ENCODE measurements at regions not wholly inside any gene's neighbourhood (a gene's known extent, or its start where the extent isn't known, plus 50 kb on each side); places are given as distances from the start of the nearest gene placed in this dataset.
"Not testable (repeated sequence)": the region's sequence is repeated elsewhere in the genome, so short reads cannot be mapped to it uniquely, and the experiment has no call there.

DNA sequence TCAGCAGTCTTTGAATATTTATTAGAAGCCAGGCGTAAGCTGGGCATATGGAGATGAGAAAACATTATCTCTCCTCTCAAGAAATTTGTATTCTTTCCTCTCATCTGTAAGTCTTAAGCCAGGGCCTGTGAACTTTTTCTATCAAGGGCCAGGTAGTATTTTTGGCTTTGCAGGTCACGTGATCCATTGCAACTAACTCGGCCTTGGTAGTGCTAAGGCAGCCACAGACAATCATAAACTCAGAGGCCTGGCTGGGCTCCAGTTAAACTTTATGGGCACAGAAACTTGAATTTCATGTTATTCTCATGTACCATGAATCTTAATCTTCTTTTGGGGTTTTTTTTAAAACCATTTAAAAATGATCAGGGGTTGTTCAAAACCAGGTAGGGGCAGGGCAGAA is 117.4 kb upstream of the PELI2 start:
- no peak for DNase-seq

- DNase-seq: peak; percentile 22
These were observed 115.9 kb upstream of the PELI2 start for GRCh38 chr14:56002342-56002741.

DNA sequence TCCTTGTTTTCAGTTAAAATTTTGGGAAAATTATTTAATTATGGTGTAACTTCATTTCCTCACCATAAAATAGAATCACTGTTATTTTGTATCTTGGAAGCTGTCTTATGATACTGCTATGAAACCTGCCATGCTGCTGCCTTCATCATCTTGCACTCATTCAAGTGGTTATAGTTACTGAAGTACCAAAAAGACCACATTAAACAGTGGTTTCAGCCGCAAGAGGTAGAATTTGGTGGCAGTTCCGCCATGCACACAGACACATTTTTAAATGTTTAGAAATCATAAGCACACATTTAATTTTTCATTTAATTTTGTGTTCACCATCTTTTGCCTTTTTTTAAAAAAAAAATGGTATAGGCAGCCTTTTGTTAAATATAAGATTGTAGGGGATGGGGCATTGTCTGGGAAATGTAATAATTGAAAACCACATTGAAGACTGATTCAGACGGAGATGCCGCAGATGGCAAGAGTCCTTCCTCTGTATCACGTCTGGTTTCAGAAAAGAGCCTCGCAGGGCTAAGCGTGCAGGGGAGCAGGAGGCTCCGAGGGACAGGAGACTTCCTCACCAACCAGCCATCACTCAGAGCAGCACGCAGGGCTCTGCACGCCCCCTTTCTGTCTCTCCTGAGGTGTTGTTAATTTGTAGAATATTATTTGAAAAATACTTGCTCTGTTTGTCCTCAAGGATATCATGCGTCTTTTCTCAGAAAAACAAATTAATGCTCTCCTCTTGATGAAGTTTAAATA is 115.2 kb upstream of the PELI2 start:
- no peak for DNase-seq

DNA sequence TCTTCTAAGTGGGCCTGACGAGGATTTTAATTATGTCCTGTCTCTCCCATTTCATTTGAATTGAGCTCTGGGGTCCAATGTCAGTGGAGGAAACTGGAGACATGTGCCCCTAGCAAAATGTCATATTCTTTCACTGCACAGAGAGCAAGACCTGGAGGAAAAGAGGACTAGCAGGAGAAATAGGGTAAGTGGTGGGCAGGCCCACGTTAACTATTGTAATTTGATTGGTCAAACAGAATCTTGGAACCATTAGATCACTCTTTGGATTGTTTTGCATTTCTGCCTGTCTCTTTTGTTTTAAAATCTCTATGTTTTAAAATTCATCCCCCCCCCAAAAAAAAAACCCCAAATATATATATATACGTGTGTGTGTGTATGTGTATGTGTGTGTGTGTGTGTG is 113.9 kb upstream of the PELI2 start:
- no peak for DNase-seq

GRCh38 chr14:56004786-56005185 is 113.4 kb upstream of the PELI2 start:
- DNase-seq: no peak

GRCh38 chr14:56005191-56006053 is 112.8 kb upstream of the PELI2 start:
- DNase-seq: no peak

DNA sequence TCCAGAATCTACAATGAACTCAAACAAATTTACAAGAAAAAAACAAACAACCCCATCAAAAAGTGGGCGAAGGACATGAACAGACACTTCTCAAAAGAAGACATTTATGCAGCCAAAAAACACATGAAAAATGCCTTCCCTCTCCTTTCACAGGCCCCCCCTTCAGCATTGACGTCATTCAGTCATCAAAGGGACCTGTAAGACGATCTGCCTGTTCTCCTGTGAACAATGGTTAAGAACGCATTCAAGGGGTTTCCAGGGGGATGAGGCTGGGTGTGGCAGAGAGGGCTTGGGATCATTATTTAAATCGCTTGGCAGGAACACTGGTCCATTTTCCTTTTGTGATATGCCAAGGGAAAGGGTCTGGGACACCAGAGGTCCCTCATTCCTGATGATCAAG is 110.7 kb upstream of the PELI2 start:
- DNase-seq: peak; percentile 82

- DNase-seq: no peak
These were observed 110.1 kb upstream of the PELI2 start for GRCh38 chr14:56008150-56008549.

DNA sequence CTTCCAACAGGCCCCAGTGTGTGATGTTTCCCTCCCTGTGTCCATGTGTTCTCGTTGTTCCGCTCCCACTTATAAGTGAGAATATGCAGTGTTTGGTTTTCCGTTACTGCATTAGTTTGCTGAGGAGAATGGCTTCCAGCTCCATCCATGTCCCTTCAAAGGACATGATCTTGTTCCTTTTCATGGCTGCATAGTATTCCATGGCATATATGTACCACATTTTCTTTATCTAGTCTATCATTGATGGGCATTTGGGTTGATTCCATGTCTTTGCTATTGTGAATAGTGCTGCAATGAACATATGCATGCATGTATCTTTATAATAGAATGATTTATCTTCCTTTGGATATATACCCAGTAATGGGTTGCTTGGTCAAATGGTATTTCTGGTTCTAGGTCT is 109.5 kb upstream of the PELI2 start:
- not testable (repeated sequence) for DNase-seq

DNA sequence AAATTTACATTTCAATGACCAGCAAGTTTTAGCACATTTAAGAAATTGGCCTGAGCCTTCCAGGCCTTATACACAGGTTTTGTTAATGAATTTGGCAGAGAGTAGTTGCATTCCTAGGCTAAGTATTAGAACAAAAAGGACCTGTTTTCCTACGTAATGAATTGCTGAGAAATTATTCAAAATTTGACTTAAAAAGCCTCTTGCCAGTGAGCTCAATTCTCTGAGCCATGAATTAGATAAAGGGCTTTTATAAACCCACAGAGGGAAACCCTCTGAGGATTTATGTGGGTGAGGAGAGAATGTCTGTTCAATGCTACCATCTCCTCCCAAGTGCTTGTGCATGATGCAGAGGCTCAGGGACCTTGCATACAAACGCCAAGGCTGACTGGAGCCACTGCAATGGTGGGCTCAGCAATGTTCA is 94.5 kb upstream of the PELI2 start:
- no peak for DNase-seq

- no peak for DNase-seq
These were observed 93.0 kb upstream of the PELI2 start for GRCh38 chr14:56025191-56025590.

- DNase-seq: no peak
These were observed 91.7 kb upstream of the PELI2 start for GRCh38 chr14:56026506-56026905.

DNA sequence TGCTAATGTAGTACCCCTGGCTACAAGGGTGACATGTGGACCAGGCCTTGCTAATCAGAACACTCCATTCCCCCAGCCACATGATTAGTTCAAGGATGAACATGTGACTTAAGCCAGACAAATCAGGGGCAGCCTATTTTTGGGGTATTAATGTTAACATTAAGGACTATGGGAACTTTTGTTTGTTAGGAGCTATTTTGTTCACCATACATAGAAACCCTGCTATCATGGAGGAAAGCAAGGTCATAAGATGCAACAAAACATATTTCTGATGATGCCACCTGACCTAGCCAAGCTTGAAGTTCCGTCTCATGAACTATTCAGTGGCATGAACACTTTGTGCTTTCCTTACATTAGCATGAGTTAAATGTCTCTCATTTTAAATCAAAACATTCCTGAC is 90.8 kb upstream of the PELI2 start:
- DNase-seq: no peak

DNA sequence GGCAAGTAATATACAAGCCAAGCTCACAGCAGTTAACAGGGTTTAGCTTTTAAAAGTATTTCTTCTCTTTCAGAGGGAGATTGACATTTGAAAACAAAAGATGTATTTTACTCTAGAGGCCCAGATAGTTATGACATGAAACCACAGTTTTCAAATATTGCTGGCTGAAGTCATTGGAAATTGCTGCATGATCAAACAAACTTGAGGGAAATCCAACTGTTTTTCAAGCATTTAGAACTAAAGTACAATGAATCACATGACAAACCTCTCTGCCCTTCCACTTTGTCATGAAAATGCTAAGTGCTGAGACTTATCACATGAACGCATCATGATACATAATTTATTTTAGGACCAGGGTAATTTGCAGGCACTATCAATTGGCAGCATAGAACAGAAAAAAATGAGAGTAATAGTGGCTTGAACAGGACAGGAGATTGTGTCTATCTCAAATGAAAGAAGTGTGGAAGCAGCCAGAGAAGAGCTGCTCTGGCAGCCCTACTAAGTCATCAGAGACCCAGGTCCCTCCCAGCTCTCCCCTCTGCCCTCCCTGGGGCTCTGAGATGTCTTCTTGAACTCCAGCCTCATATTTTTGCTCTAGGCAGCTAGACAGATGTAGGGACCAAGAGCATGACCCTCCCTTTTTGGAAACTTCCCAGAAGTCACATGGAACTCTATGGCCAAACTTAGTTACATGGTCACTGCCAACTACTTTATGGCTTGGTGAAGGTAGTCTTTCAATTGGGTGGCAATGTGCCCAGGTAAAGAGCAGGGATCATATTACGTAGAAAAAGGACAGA is 90.1 kb upstream of the PELI2 start:
- no peak for DNase-seq

DNA sequence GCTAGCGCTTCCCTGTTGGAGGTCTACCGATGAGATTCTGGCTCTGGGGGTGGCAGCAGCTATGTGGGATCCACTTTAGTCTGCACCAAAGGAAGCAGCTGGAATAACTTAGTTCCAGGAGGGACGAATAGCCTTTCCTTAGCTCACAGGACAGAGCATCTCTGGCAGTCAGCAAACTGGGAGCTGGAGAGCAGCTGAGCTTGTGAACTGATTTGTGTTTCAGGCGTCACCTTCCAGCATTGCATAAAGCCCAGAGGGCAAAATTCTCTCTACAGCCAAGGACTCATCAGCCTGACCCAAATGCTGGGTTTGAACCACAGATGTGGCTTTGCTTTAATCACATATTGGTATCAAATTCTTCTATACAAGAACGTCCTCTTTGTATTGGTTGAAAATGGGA is 81.9 kb upstream of the PELI2 start:
- DNase-seq: no peak

DNA sequence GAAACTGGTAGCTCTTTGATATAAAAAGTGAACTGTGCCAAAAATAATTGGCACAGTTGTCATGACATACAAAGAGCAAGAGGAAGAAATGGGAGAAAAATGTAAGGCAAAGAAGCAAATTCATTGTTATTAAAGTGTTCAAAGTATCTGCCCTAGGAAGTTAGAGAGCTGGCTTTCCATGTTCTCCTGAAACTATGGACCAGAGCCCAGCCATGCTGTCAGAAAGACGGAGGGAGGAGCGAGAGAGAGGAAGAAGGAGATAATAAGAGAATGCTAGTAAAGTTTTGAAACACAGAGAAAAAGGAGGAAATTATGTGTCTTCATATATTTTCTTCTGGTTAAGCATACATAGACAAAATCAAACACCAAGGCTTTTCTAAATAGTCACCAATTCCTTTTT is 78.1 kb upstream of the PELI2 start:
- DNase-seq: no peak

- DNase-seq: no peak
These were observed 74.0 kb upstream of the PELI2 start for GRCh38 chr14:56044196-56044595.

DNA sequence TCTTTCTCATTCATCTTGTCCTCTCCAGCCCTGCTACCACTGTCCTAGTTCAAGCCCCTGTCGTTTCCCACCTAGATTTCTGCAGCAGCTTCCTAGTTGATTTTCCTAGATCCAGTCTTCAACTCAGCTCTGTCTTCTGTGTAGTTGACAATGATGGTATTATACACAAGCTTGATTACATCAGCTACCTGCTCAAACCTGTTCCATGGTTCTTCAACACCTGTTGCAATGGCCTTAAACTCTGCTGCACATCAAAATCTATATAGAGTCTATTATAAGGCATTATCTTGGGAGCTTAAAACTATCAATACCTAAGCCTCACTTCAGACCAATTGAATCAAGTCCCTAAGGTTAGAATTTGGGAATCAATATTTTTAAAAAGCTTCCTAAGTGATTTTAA is 71.7 kb upstream of the PELI2 start:
- no peak for DNase-seq

DNA sequence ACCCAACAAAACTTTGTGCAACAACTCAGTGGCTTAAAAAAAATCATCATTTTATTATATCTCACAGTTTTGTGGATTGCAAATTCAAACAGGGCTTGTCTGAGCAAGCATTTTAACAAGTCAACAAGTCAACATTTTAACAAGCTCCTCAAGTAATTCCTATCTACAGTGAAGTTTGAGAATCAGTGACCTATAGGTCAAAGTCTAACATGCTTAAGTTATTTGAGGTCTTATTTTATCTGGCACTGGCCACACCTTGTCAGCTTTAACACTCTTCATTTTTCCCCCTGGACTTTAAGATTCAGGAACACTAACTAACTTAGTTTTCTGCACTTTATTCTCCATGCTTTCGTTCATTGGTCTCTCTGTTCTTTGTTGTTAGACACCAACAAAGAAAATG is 71.2 kb upstream of the PELI2 start:
- no peak for DNase-seq

GRCh38 chr14:56049536-56049935 is 68.7 kb upstream of the PELI2 start:
- no peak for DNase-seq

DNA sequence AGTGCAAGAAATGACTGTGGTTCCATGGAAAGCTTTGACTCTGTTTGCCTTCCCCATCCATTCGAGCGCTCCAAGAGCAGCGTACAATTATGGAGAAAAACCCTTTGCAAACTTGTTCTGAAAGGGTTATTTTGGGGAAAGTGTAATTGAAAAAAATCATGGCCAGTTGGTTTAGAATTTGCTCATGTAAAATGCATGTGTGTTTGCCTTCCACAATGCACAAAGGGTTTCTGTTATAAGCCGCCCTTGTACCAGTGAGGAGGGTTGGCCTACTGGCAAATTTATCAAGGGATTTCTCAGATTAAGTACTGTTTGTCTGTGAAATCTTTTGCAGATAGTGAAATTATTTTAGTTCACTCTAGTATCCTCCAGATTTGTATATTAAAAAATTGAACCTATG is 62.7 kb upstream of the PELI2 start:
- DNase-seq: no peak

DNA sequence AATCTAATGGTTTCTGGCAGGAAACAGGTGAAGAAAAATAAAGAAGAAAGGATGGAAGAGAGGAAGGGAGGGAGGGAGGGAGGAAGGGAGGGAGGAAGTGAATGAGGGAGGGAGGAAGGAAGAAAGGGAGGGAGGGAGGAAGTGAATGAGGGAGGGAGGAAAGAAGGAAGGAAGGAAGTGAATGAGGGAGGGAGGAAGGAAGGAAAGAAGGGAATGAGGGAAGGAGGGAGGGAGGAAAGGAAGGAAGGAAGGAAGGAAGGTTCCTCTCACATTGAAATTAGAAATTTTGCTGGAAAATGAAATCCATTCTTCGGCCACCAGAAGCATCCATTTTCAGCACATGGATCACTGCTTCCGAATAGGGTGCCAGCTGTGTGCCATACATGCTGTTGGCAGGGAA is 62.2 kb upstream of the PELI2 start:
- DNase-seq: no peak

- peak; percentile 57 for DNase-seq
These were observed 61.0 kb upstream of the PELI2 start for GRCh38 chr14:56057071-56057741.

Data from SHP77 treated with DMSO at 0.1 percent for 48 hours (cell line).